ENCODE measurements at regions not wholly inside any gene's neighbourhood (a gene's known extent, or its start where the extent isn't known, plus 50 kb on each side); places are given as distances from the start of the nearest gene placed in this dataset.

- DNase-seq: no peak
- no peak overlapping the region for H3K4me2 ChIP-seq (ENCODE audit: low read depth, low read length, poor library complexity, severe bottlenecking)
- H3K27me3 ChIP-seq (ENCODE audit: low read length): no peaks in the 10 kb centered on the region
- no peak overlapping the region for H3K4me3 ChIP-seq (ENCODE audit: low read length)
- H4K20me1 ChIP-seq (ENCODE audit: insufficient read depth, low read depth, low read length): no peaks in the 10 kb centered on the region
- H3K9me3 ChIP-seq (ENCODE audit: low read length): peaks cover 7% of the 10 kb centered on the region; the same call in 1 of the 2 replicates
- no peaks in the 10 kb centered on the region for H3K36me3 ChIP-seq (ENCODE audit: insufficient read depth, low read length)
- no peaks in the 10 kb centered on the region for H3K4me1 ChIP-seq (ENCODE audit: low read length)
- H2AFZ ChIP-seq (ENCODE audit: low read length): no peak overlapping the region
- H3K27ac ChIP-seq (ENCODE audit: low read length): no peak overlapping the region
- H3K9ac ChIP-seq (ENCODE audit: low read length): no peak overlapping the region
- no peaks in the 10 kb centered on the region for H3K9me2 ChIP-seq (replicated peaks; ENCODE audit: insufficient read depth, low read length)
- no peaks in the 10 kb centered on the region for H3K79me2 ChIP-seq (ENCODE audit: low read length)
Observed at GRCh38 chr2:154537843-154538450, 160.5 kb upstream of the KCNJ3 start.

GRCh38 chr2:154546341-154546740 is 152.2 kb upstream of the KCNJ3 start:
- Histone ChIP-seq H3K4me2 (ENCODE audit: low read depth, low read length, poor library complexity, severe bottlenecking) (no peak overlapping the region), H3K27me3 (ENCODE audit: low read length) (no peaks in the 10 kb centered on the region), H3K9ac (ENCODE audit: low read length) (no peak overlapping the region), H3K9me2 (replicated peaks; ENCODE audit: insufficient read depth, low read length) (no peaks in the 10 kb centered on the region), H3K4me3 (ENCODE audit: low read length) (no peak overlapping the region), H3K27ac (ENCODE audit: low read length) (no peak overlapping the region), H3K79me2 (ENCODE audit: low read length) (no peaks in the 10 kb centered on the region), H4K20me1 (ENCODE audit: insufficient read depth, low read depth, low read length) (no peaks in the 10 kb centered on the region), H3K9me3 (ENCODE audit: low read length) (peaks cover 3% of the 10 kb centered on the region; the same call in 1 of the 2 replicates), H3K4me1 (ENCODE audit: low read length) (no peaks in the 10 kb centered on the region), H2AFZ (ENCODE audit: low read length) (no peak overlapping the region), H3K36me3 (ENCODE audit: insufficient read depth, low read length) (no peaks in the 10 kb centered on the region)
- no peak for DNase-seq

GRCh38 chr2:154549869-154550268 is 148.6 kb upstream of the KCNJ3 start:
- no peak overlapping the region for H3K4me2 ChIP-seq (ENCODE audit: low read depth, low read length, poor library complexity, severe bottlenecking)
- DNase-seq: no peak
- H3K9ac ChIP-seq (ENCODE audit: low read length): no peak overlapping the region
- H3K4me3 ChIP-seq (ENCODE audit: low read length): no peak overlapping the region
- H3K9me3 ChIP-seq (ENCODE audit: low read length): peaks cover 3% of the 10 kb centered on the region; the same call in 1 of the 2 replicates
- H3K9me2 ChIP-seq (replicated peaks; ENCODE audit: insufficient read depth, low read length): no peaks in the 10 kb centered on the region
- H3K27ac ChIP-seq (ENCODE audit: low read length): no peak overlapping the region
- H3K4me1 ChIP-seq (ENCODE audit: low read length): no peaks in the 10 kb centered on the region
- H3K36me3 ChIP-seq (ENCODE audit: insufficient read depth, low read length): no peaks in the 10 kb centered on the region
- no peak overlapping the region for H2AFZ ChIP-seq (ENCODE audit: low read length)
- H4K20me1 ChIP-seq (ENCODE audit: insufficient read depth, low read depth, low read length): no peaks in the 10 kb centered on the region
- no peaks in the 10 kb centered on the region for H3K27me3 ChIP-seq (ENCODE audit: low read length)
- no peaks in the 10 kb centered on the region for H3K79me2 ChIP-seq (ENCODE audit: low read length)

GRCh38 chr2:154551649-154552048 is 146.8 kb upstream of the KCNJ3 start:
- no peak overlapping the region for H3K27ac ChIP-seq (ENCODE audit: low read length)
- H3K4me3 ChIP-seq (ENCODE audit: low read length): no peak overlapping the region
- H3K79me2 ChIP-seq (ENCODE audit: low read length): no peaks in the 10 kb centered on the region

GRCh38 chr2:154554046-154554445 is 144.4 kb upstream of the KCNJ3 start:
- no peak overlapping the region for H3K27ac ChIP-seq (ENCODE audit: low read length)
- no peaks in the 10 kb centered on the region for H4K20me1 ChIP-seq (ENCODE audit: insufficient read depth, low read depth, low read length)
- H3K36me3 ChIP-seq (ENCODE audit: insufficient read depth, low read length): no peaks in the 10 kb centered on the region
- no peak overlapping the region for H3K4me3 ChIP-seq (ENCODE audit: low read length)
- H3K9me3 ChIP-seq (ENCODE audit: low read length): no peaks in the 10 kb centered on the region; the same call in 1 of the 2 replicates
- H3K4me1 ChIP-seq (ENCODE audit: low read length): no peaks in the 10 kb centered on the region
- H2AFZ ChIP-seq (ENCODE audit: low read length): no peak overlapping the region
- H3K9me2 ChIP-seq (replicated peaks; ENCODE audit: insufficient read depth, low read length): no peaks in the 10 kb centered on the region
- H3K79me2 ChIP-seq (ENCODE audit: low read length): no peaks in the 10 kb centered on the region
- H3K4me2 ChIP-seq (ENCODE audit: low read depth, low read length, poor library complexity, severe bottlenecking): no peak overlapping the region
- DNase-seq: no peak
- H3K27me3 ChIP-seq (ENCODE audit: low read length): no peaks in the 10 kb centered on the region
- H3K9ac ChIP-seq (ENCODE audit: low read length): no peak overlapping the region

More at GRCh38 chr2:154551649-154552048, 146.8 kb upstream of the KCNJ3 start:
- Histone ChIP-seq H3K4me1 (ENCODE audit: low read length) (no peaks in the 10 kb centered on the region), H3K9me3 (ENCODE audit: low read length) (peaks cover 3% of the 10 kb centered on the region; the same call in 1 of the 2 replicates), H3K4me2 (ENCODE audit: low read depth, low read length, poor library complexity, severe bottlenecking) (no peak overlapping the region), H3K27me3 (ENCODE audit: low read length) (no peaks in the 10 kb centered on the region), H4K20me1 (ENCODE audit: insufficient read depth, low read depth, low read length) (no peaks in the 10 kb centered on the region), H3K36me3 (ENCODE audit: insufficient read depth, low read length) (no peaks in the 10 kb centered on the region), H2AFZ (ENCODE audit: low read length) (no peak overlapping the region), H3K9me2 (replicated peaks; ENCODE audit: insufficient read depth, low read length) (no peaks in the 10 kb centered on the region), H3K9ac (ENCODE audit: low read length) (no peak overlapping the region)
- no peak for DNase-seq

GRCh38 chr2:154555710-154556109 is 142.8 kb upstream of the KCNJ3 start:
- H2AFZ ChIP-seq (ENCODE audit: low read length): no peak overlapping the region
- DNase-seq: no peak
- H3K4me2 ChIP-seq (ENCODE audit: low read depth, low read length, poor library complexity, severe bottlenecking): no peak overlapping the region
- no peaks in the 10 kb centered on the region for H3K4me1 ChIP-seq (ENCODE audit: low read length)
- H3K9me2 ChIP-seq (replicated peaks; ENCODE audit: insufficient read depth, low read length): no peaks in the 10 kb centered on the region
- no peaks in the 10 kb centered on the region for H3K27me3 ChIP-seq (ENCODE audit: low read length)
- no peaks in the 10 kb centered on the region for H3K36me3 ChIP-seq (ENCODE audit: insufficient read depth, low read length)
- no peak overlapping the region for H3K27ac ChIP-seq (ENCODE audit: low read length)
- H3K9me3 ChIP-seq (ENCODE audit: low read length): no peaks in the 10 kb centered on the region; the same call in 1 of the 2 replicates
- no peaks in the 10 kb centered on the region for H3K79me2 ChIP-seq (ENCODE audit: low read length)
- no peak overlapping the region for H3K9ac ChIP-seq (ENCODE audit: low read length)
- H3K4me3 ChIP-seq (ENCODE audit: low read length): no peak overlapping the region
- no peaks in the 10 kb centered on the region for H4K20me1 ChIP-seq (ENCODE audit: insufficient read depth, low read depth, low read length)

GRCh38 chr2:154556146-154556545 is 142.3 kb upstream of the KCNJ3 start:
- H3K36me3 ChIP-seq (ENCODE audit: insufficient read depth, low read length): no peaks in the 10 kb centered on the region
- no peaks in the 10 kb centered on the region for H3K4me1 ChIP-seq (ENCODE audit: low read length)
- no peaks in the 10 kb centered on the region for H3K79me2 ChIP-seq (ENCODE audit: low read length)
- no peaks in the 10 kb centered on the region for H3K27me3 ChIP-seq (ENCODE audit: low read length)
- no peak for DNase-seq
- no peak overlapping the region for H3K4me3 ChIP-seq (ENCODE audit: low read length)
- no peak overlapping the region for H2AFZ ChIP-seq (ENCODE audit: low read length)
- no peaks in the 10 kb centered on the region for H3K9me2 ChIP-seq (replicated peaks; ENCODE audit: insufficient read depth, low read length)
- no peaks in the 10 kb centered on the region for H4K20me1 ChIP-seq (ENCODE audit: insufficient read depth, low read depth, low read length)
- no peaks in the 10 kb centered on the region for H3K9me3 ChIP-seq (ENCODE audit: low read length)
- H3K27ac ChIP-seq (ENCODE audit: low read length): no peak overlapping the region
- H3K9ac ChIP-seq (ENCODE audit: low read length): no peak overlapping the region
- H3K4me2 ChIP-seq (ENCODE audit: low read depth, low read length, poor library complexity, severe bottlenecking): no peak overlapping the region

- H4K20me1 ChIP-seq (ENCODE audit: insufficient read depth, low read depth, low read length): no peaks in the 10 kb centered on the region
- no peak for DNase-seq
- no peaks in the 10 kb centered on the region for H3K9me2 ChIP-seq (replicated peaks; ENCODE audit: insufficient read depth, low read length)
- H3K4me3 ChIP-seq (ENCODE audit: low read length): no peak overlapping the region
- no peaks in the 10 kb centered on the region for H3K36me3 ChIP-seq (ENCODE audit: insufficient read depth, low read length)
- H3K27ac ChIP-seq (ENCODE audit: low read length): no peak overlapping the region
- H3K79me2 ChIP-seq (ENCODE audit: low read length): no peaks in the 10 kb centered on the region
- H3K9me3 ChIP-seq (ENCODE audit: low read length): no peaks in the 10 kb centered on the region
- H2AFZ ChIP-seq (ENCODE audit: low read length): no peak overlapping the region
- no peaks in the 10 kb centered on the region for H3K27me3 ChIP-seq (ENCODE audit: low read length)
- no peak overlapping the region for H3K9ac ChIP-seq (ENCODE audit: low read length)
- no peak overlapping the region for H3K4me2 ChIP-seq (ENCODE audit: low read depth, low read length, poor library complexity, severe bottlenecking)
- H3K4me1 ChIP-seq (ENCODE audit: low read length): no peaks in the 10 kb centered on the region
Observed at GRCh38 chr2:154556607-154557006, 141.9 kb upstream of the KCNJ3 start.

Measured in Karpas-422 (cell line).